Esophagus muscularis mucosa (tissue), 4 donors: ENCODE measurements at regions not wholly inside any gene's neighbourhood (a gene's known extent, or its start where the extent isn't known, plus 50 kb on each side); places are given as distances from the start of the nearest gene placed in this dataset.
"Not testable (repeated sequence)": the region's sequence is repeated elsewhere in the genome, so short reads cannot be mapped to it uniquely, and the experiment has no call there.

Experiments
- DNase-seq: peaks from one replicate; pipeline ENCODE4 v3.0.0-alpha.2; 2017; ENCODE audit errors: extremely low spot score
- H3K27ac ChIP-seq, 4 donors: fragments of 200-600 bp; sonication (generic); replicated peaks in 1 of 4; 1 replicate in 3 of 4; 2 replicates in 1 of 4; pipeline ENCODE4 v1.5.1; 2016 to 2019; ENCODE audit warnings: mild to moderate bottlenecking in 1 of 4
- H3K27me3 ChIP-seq, 4 donors: fragments of 200-600 bp; sonication (generic); one replicate each; pipeline versions ENCODE4 v1.5.1 to v1.6.0; 2016 to 2019
- H3K36me3 ChIP-seq, 4 donors: fragments of 200-600 bp; sonication (generic); one replicate each; pipeline ENCODE4 v1.5.1; 2016 to 2019
- H3K4me1 ChIP-seq, 4 donors: fragments of 200-600 bp; sonication (generic); one replicate each; pipeline ENCODE4 v1.5.1; 2016 to 2019
- H3K4me3 ChIP-seq, 4 donors: fragments of 200-600 bp; sonication (generic); 1 replicate in 2 of 4; 2 replicates in 2 of 4; pipeline ENCODE4 v1.5.1; 2016 to 2019; ENCODE audit warnings: mild to moderate bottlenecking in 4 of 4, moderate library complexity in 1 of 4
- H3K9me3 ChIP-seq, 4 donors: fragments of 200-600 bp; sonication (generic); 1 replicate in 3 of 4; 2 replicates in 1 of 4; pipeline ENCODE4 v1.5.1; 2016 to 2019
- EP300 ChIP-seq: sonication (generic); formaldehyde crosslinking; IDR thresholded peaks from one replicate; pipeline ENCODE4 v1.6.1; 2017; ENCODE audit warnings: antibody characterized with exemption
- POLR2A ChIP-seq: fragments of 450-650 bp; IDR thresholded peaks from one replicate; pipeline ENCODE4 v1.6.1; 2017; ENCODE audit warnings: antibody characterized with exemption, moderate library complexity, mild to moderate bottlenecking, low read depth
- POLR2AphosphoS5 ChIP-seq, 2 donors: sonication (generic); formaldehyde crosslinking; IDR thresholded peaks; one replicate each; pipeline ENCODE4 v1.6.1; 2017; ENCODE audit warnings: antibody characterized with exemption in 2 of 2
- WGBS: methylation state at CpG from one replicate; pipeline ENCODE4 v1.1.5; 2018; 5-methylcytosine and 5-hydroxymethylcytosine counted together
- intact Hi-C: fragments of 100-400 bp; cut with DNase I; formaldehyde crosslinking; loops from one replicate; pipeline ENCODE4 v1.15.1; 2023
- TF ChIP-seq, protein P1 (sequence below), 3 experiments: fragments of 200-600 bp in 2 of 3; fragments of 450-650 bp in 1 of 3; sonication (generic) in 2 of 3; IDR thresholded peaks; one replicate each; pipeline ENCODE4 v1.5.1; 2017 to 2019; ENCODE audit warnings: antibody characterized with exemption in 3 of 3, mild to moderate bottlenecking in 2 of 3, moderate library complexity in 1 of 3

DNA sequence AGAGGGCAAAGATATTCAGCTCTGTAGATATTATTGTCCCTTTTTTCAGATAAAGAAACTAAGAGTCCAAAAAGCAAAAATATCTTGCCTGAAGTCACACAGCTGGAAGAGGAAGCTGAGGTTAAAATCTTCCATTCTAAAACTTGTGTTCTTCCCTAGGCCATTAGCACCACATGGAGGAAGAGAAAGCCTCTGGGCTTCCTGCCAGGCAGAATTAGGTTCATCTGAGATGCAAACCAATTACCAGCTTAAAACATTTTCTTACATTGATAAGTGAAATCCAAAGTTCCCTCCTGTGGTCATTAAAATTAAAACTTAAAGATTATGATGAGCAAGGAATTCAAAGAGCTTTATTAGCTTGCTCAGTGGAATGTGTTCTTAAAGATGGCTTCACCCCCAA lies 235.3 kb upstream of the SETMAR start:
- Histone ChIP-seq H3K36me3 (no peaks in the 10 kb centered on the region), H3K27ac (no peak overlapping the region), H3K4me1 (no peaks in the 10 kb centered on the region), H3K4me3 (no peak overlapping the region), H3K9me3 (no peaks in the 10 kb centered on the region), H3K27me3 (no peaks in the 10 kb centered on the region)
- DNase-seq, result no peak
- TF ChIP-seq, protein P1, sequence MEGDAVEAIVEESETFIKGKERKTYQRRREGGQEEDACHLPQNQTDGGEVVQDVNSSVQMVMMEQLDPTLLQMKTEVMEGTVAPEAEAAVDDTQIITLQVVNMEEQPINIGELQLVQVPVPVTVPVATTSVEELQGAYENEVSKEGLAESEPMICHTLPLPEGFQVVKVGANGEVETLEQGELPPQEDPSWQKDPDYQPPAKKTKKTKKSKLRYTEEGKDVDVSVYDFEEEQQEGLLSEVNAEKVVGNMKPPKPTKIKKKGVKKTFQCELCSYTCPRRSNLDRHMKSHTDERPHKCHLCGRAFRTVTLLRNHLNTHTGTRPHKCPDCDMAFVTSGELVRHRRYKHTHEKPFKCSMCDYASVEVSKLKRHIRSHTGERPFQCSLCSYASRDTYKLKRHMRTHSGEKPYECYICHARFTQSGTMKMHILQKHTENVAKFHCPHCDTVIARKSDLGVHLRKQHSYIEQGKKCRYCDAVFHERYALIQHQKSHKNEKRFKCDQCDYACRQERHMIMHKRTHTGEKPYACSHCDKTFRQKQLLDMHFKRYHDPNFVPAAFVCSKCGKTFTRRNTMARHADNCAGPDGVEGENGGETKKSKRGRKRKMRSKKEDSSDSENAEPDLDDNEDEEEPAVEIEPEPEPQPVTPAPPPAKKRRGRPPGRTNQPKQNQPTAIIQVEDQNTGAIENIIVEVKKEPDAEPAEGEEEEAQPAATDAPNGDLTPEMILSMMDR (IDR thresholded peaks at IDR 0.05), result no peak
- no peak for TF ChIP-seq POLR2A
- no peak for TF ChIP-seq EP300
- TF ChIP-seq POLR2AphosphoS5 (IDR thresholded peaks at IDR 0.05), result no peak
- intact Hi-C loops, result no loop called here

DNA sequence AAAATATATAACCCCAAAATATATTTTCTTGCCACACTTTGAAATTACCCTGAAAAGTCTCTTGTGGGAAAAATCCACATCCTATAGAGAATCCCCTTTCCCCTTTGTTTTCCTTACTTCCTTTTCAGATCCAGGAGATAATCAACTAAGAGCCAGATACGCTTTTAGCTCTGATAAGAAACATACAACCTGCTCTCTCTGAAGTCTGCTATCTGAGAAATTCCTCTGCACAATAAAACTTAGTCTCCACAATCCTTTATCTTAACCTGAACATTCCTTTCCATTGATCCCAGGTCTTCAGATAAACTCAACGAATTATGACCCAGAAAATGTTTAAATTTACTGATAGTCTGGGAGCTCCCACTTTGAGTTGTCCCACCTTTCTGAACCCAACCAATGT lies 233.4 kb upstream of the SETMAR start:
- H3K36me3 ChIP-seq, result no peaks in the 10 kb centered on the region
- H3K27ac ChIP-seq, result no peak overlapping the region
- no peak for DNase-seq
- no peak overlapping the region for H3K4me3 ChIP-seq
- H3K27me3 ChIP-seq, result no peaks in the 10 kb centered on the region
- no peaks in the 10 kb centered on the region for H3K4me1 ChIP-seq
- intact Hi-C loops, result no loop called here
- H3K9me3 ChIP-seq, result no peaks in the 10 kb centered on the region
- TF ChIP-seq POLR2A (no peak), POLR2AphosphoS5 (IDR thresholded peaks at IDR 0.05) (no peak), EP300 (no peak)
- TF ChIP-seq, protein P1 (IDR thresholded peaks at IDR 0.05), result no peak
- 78% methylated on average over 2 of the region's 2 CpGs for WGBS

DNA sequence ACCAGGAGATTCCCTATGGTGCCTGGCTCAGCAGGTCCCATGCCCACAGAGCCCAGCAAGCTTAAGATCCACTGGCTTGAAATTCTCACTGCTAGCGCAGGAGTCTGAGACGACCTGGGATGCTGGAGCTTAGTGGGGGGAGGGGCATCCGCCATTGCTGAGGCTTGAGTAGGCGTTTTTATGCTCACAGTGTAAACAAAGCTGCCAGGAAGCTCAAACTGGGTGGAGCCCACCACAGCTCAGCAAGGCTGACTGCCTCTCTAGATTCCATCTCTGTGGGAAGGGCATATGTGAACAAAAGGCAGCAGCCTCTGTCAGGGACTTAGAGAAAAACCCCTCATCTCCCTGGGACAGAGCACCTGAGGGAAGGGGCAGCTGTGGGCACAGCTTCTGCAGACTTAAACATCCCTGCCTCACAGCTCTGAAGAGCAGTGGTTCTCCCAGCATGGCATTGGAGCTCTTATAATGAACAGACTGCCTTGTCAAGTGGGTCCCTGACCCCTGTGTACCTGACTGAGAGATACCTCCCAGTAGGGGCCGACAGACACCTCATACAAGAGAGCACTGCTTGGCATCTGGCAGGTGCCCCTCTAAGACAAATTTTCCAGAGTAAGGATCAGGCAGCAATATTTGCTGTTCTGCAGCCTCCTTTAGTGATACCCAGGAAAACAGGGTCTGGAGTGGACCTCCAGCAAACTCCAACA lies 231.5 kb upstream of the SETMAR start:
- no peaks in the 10 kb centered on the region for H3K36me3 ChIP-seq
- intact Hi-C loops, result no loop called here
- no peaks in the 10 kb centered on the region for H3K4me1 ChIP-seq
- no peak for TF ChIP-seq POLR2AphosphoS5 (IDR thresholded peaks at IDR 0.05)
- TF ChIP-seq, protein P1 (IDR thresholded peaks at IDR 0.05), result no peak
- TF ChIP-seq EP300, result no peak
- no peak for TF ChIP-seq POLR2A
- DNase-seq, result no peak
- WGBS, result 47% methylated on average over 4 of the region's 5 CpGs
- no peaks in the 10 kb centered on the region for H3K27me3 ChIP-seq
- H3K4me3 ChIP-seq, result no peak overlapping the region
- H3K9me3 ChIP-seq, result peaks cover 0 to 5% (median 0%) of the 10 kb centered on the region in 4 donors
- no peak overlapping the region for H3K27ac ChIP-seq

GRCh38 chr3:4077278-4077677 lies 225.9 kb upstream of the SETMAR start:
- intact Hi-C loops, H3K9me3 ChIP-seq, H3K27me3 ChIP-seq, H3K36me3 ChIP-seq, DNase-seq, H3K4me3 ChIP-seq, H3K4me1 ChIP-seq, H3K27ac ChIP-seq: not testable (repeated sequence)
- 94% methylated on average over 2 of the region's 2 CpGs for WGBS

DNA sequence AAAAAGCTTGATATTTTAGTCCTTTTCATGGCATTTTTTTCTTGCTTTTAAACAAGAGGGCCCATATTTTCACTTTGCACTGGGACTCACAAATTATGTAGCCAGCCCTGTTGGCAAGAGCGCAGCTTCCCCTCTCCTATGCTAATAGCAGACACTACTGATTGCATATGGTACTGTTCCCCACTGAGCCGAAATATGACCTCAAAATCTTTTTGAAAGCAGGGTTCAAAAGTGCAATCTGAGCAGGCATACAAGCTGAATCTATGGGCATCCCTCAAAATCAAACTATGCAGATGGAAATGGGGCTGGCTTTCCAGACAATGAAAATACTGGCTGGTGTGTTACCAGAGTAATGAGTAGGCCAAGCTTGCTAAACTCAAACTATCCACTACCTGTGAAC lies 225.2 kb upstream of the SETMAR start:
- intact Hi-C loops, result no loop called here
- H3K4me3 ChIP-seq, result no peak overlapping the region
- H3K9me3 ChIP-seq, result peaks cover 0 to 5% (median 0%) of the 10 kb centered on the region in 4 donors
- no peak overlapping the region for H3K27ac ChIP-seq
- DNase-seq, result no peak
- H3K4me1 ChIP-seq, result no peaks in the 10 kb centered on the region
- no peaks in the 10 kb centered on the region for H3K36me3 ChIP-seq
- no peaks in the 10 kb centered on the region for H3K27me3 ChIP-seq
- TF ChIP-seq POLR2A, result no peak
- TF ChIP-seq, protein P1 (IDR thresholded peaks at IDR 0.05), result no peak
- TF ChIP-seq EP300, result no peak
- no peak for TF ChIP-seq POLR2AphosphoS5 (IDR thresholded peaks at IDR 0.05)
- WGBS, result 75% methylated on average over 2 of the region's 2 CpGs
